Spinal cord (tissue), 9 donors: ENCODE measurements at regions not wholly inside any gene's neighbourhood (a gene's known extent, or its start where the extent isn't known, plus 50 kb on each side); places are given as distances from the start of the nearest gene placed in this dataset.

Experiments used
- DNase-seq, 6 donors: peaks; one replicate each; pipeline versions ENCODE4 v3.0.0 to v3.0.0-alpha.2; 2013 to 2015; ENCODE audit warnings: low spot score in 6 of 6, low read depth in 4 of 6
- H3K27ac ChIP-seq: one replicate; pipeline ENCODE4 v1.5.1; 2013; ENCODE audit warnings: low read depth, low read length, control low read depth
- H3K27me3 ChIP-seq: one replicate; pipeline ENCODE4 v1.6.1; 2013; ENCODE audit warnings: low read length; ENCODE audit not compliant: control insufficient read depth, insufficient read depth
- H3K36me3 ChIP-seq: one replicate; pipeline ENCODE4 v1.6.1; 2013; ENCODE audit warnings: low read length; ENCODE audit not compliant: control insufficient read depth, insufficient read depth
- H3K4me1 ChIP-seq: one replicate; pipeline ENCODE4 v1.6.1; 2013; ENCODE audit warnings: low read length; ENCODE audit not compliant: control insufficient read depth, insufficient read depth
- H3K4me3 ChIP-seq: one replicate; pipeline ENCODE4 v1.5.1; 2013; ENCODE audit warnings: low read depth, low read length, control low read depth
- H3K9me3 ChIP-seq: one replicate; pipeline ENCODE4 v1.6.1; 2013; ENCODE audit warnings: low read length; ENCODE audit not compliant: control insufficient read depth, insufficient read depth
- WGBS: methylation state at CpG from one replicate; pipeline ENCODE4 v1.1.5; 2013; ENCODE audit warnings: missing lambda C conversion rate; ENCODE audit not compliant: insufficient coverage; 5-methylcytosine and 5-hydroxymethylcytosine counted together
- donor health status: healthy.

GRCh38 chr5:44640945-44641456 lies 167.7 kb upstream of the MRPS30 start:
- Histone ChIP-seq H3K36me3 (no peaks in the 10 kb centered on the region), H3K27ac (no peak overlapping the region), H3K4me3 (no peak overlapping the region), H3K4me1 (no peaks in the 10 kb centered on the region), H3K9me3 (peaks cover 1% of the 10 kb centered on the region), H3K27me3 (no peaks in the 10 kb centered on the region)
- no peak for DNase-seq
- WGBS: 88% methylated on average over 5 of the region's 5 CpGs

- Histone ChIP-seq H3K36me3 (no peaks in the 10 kb centered on the region), H3K4me3 (no peak overlapping the region), H3K27me3 (no peaks in the 10 kb centered on the region), H3K4me1 (no peaks in the 10 kb centered on the region), H3K27ac (no peak overlapping the region), H3K9me3 (peaks cover 1% of the 10 kb centered on the region)
- DNase-seq: no peak
- WGBS: 75% methylated on average over 7 of the region's 12 CpGs
These were observed 170.6 kb upstream of the MRPS30 start for GRCh38 chr5:44637916-44638869.

GRCh38 chr5:44632344-44632743 lies 176.4 kb upstream of the MRPS30 start:
- no peak for DNase-seq
- Histone ChIP-seq H3K36me3 (no peaks in the 10 kb centered on the region), H3K27me3 (no peaks in the 10 kb centered on the region), H3K4me1 (no peaks in the 10 kb centered on the region), H3K9me3 (no peaks in the 10 kb centered on the region), H3K4me3 (no peak overlapping the region), H3K27ac (no peak overlapping the region)
- WGBS: no CpG with 5 or more reads among the region's 1 CpG

- H3K4me1 ChIP-seq: no peaks in the 10 kb centered on the region
- H3K27me3 ChIP-seq: no peaks in the 10 kb centered on the region
- H3K4me3 ChIP-seq: no peak overlapping the region
- no peaks in the 10 kb centered on the region for H3K36me3 ChIP-seq
- H3K27ac ChIP-seq: no peak overlapping the region
- no peaks in the 10 kb centered on the region for H3K9me3 ChIP-seq
- no peak for DNase-seq
These were observed 181.9 kb upstream of the MRPS30 start for GRCh38 chr5:44626846-44627245.

GRCh38 chr5:44622331-44622730 lies 186.4 kb upstream of the MRPS30 start:
- Histone ChIP-seq H3K36me3 (no peaks in the 10 kb centered on the region), H3K4me3 (no peak overlapping the region), H3K9me3 (no peaks in the 10 kb centered on the region), H3K4me1 (no peaks in the 10 kb centered on the region), H3K27me3 (no peaks in the 10 kb centered on the region), H3K27ac (no peak overlapping the region)
- no peak for DNase-seq
- no CpG with 5 or more reads among the region's 4 CpGs for WGBS

GRCh38 chr5:44619875-44620610 lies 188.7 kb upstream of the MRPS30 start:
- DNase-seq: no peak
- Histone ChIP-seq H3K36me3 (no peaks in the 10 kb centered on the region), H3K9me3 (no peaks in the 10 kb centered on the region), H3K4me3 (no peak overlapping the region), H3K27me3 (no peaks in the 10 kb centered on the region), H3K4me1 (no peaks in the 10 kb centered on the region), H3K27ac (no peak overlapping the region)
- no CpG with 5 or more reads among the region's 3 CpGs for WGBS

- no peak overlapping the region for H3K4me3 ChIP-seq
- no peak for DNase-seq
- no peaks in the 10 kb centered on the region for H3K4me1 ChIP-seq
- no peaks in the 10 kb centered on the region for H3K9me3 ChIP-seq
- WGBS: no CpG with 5 or more reads among the region's 2 CpGs
- H3K27me3 ChIP-seq: no peaks in the 10 kb centered on the region
- no peak overlapping the region for H3K27ac ChIP-seq
- H3K36me3 ChIP-seq: no peaks in the 10 kb centered on the region
These were observed 193.9 kb upstream of the MRPS30 start for GRCh38 chr5:44614845-44615244.

- WGBS: 100% methylated on average over 1 of the region's 1 CpG
- Histone ChIP-seq H3K4me3 (no peak overlapping the region), H3K9me3 (peaks cover 2% of the 10 kb centered on the region), H3K36me3 (no peaks in the 10 kb centered on the region), H3K27ac (no peak overlapping the region), H3K27me3 (no peaks in the 10 kb centered on the region), H3K4me1 (no peaks in the 10 kb centered on the region)
- DNase-seq: no peak
These were observed 194.8 kb upstream of the MRPS30 start for GRCh38 chr5:44613936-44614335.

- H3K9me3 ChIP-seq: peaks cover 2% of the 10 kb centered on the region
- WGBS: 100% methylated on average over 3 of the region's 5 CpGs
- no peaks in the 10 kb centered on the region for H3K27me3 ChIP-seq
- no peaks in the 10 kb centered on the region for H3K4me1 ChIP-seq
- no peak overlapping the region for H3K27ac ChIP-seq
- no peaks in the 10 kb centered on the region for H3K36me3 ChIP-seq
- no peak for DNase-seq
- H3K4me3 ChIP-seq: no peak overlapping the region
These were observed 202.8 kb upstream of the MRPS30 start for GRCh38 chr5:44605926-44606325.
